ENCODE measurements at regions not wholly inside any gene's neighbourhood (a gene's known extent, or its start where the extent isn't known, plus 50 kb on each side); places are given as distances from the start of the nearest gene placed in this dataset.

- Histone ChIP-seq H3K27me3 (ENCODE audit: control insufficient read depth, insufficient read depth, low read length) (no peaks in the 10 kb centered on the region), H3K4me3 (ENCODE audit: low read length) (no peak overlapping the region), H3K27ac (ENCODE audit: low read length) (no peak overlapping the region), H3K36me3 (ENCODE audit: control insufficient read depth, insufficient read depth, low read length) (no peaks in the 10 kb centered on the region), H3K9me3 (ENCODE audit: control insufficient read depth, insufficient read depth, low read length) (no peaks in the 10 kb centered on the region), H3K4me1 (ENCODE audit: control insufficient read depth, insufficient read depth, low read length) (no peaks in the 10 kb centered on the region)
- DNase-seq (ENCODE audit: low read depth, low spot score): no peak
Observed at GRCh38 chr1:188903241-188903640, 1574.4 kb downstream of the BRINP3 start.

- Histone ChIP-seq H3K27me3 (ENCODE audit: control insufficient read depth, insufficient read depth, low read length) (no peaks in the 10 kb centered on the region), H3K4me1 (ENCODE audit: control insufficient read depth, insufficient read depth, low read length) (no peaks in the 10 kb centered on the region), H3K27ac (ENCODE audit: low read length) (no peak overlapping the region), H3K4me3 (ENCODE audit: low read length) (no peak overlapping the region), H3K9me3 (ENCODE audit: control insufficient read depth, insufficient read depth, low read length) (no peaks in the 10 kb centered on the region), H3K36me3 (ENCODE audit: control insufficient read depth, insufficient read depth, low read length) (no peaks in the 10 kb centered on the region)
- WGBS (ENCODE audit: insufficient coverage, insufficient read length): no CpG with 5 or more reads among the region's 2 CpGs
- no peak for DNase-seq (ENCODE audit: low read depth, low spot score)
Observed at GRCh38 chr1:188904201-188904600, 1573.5 kb downstream of the BRINP3 start.

GRCh38 chr1:188906921-188907641 lies 1570.6 kb downstream of the BRINP3 start:
- DNase-seq (ENCODE audit: low read depth, low spot score): no peak
- H3K9me3 ChIP-seq (ENCODE audit: control insufficient read depth, insufficient read depth, low read length): no peaks in the 10 kb centered on the region
- H3K4me1 ChIP-seq (ENCODE audit: control insufficient read depth, insufficient read depth, low read length): no peaks in the 10 kb centered on the region
- no peaks in the 10 kb centered on the region for H3K36me3 ChIP-seq (ENCODE audit: control insufficient read depth, insufficient read depth, low read length)
- no peaks in the 10 kb centered on the region for H3K27me3 ChIP-seq (ENCODE audit: control insufficient read depth, insufficient read depth, low read length)
- H3K27ac ChIP-seq (ENCODE audit: low read length): no peak overlapping the region
- H3K4me3 ChIP-seq (ENCODE audit: low read length): no peak overlapping the region
- no CpG with 5 or more reads among the region's 10 CpGs for WGBS (ENCODE audit: insufficient coverage, insufficient read length)

GRCh38 chr1:188930382-188930781 lies 1547.3 kb downstream of the BRINP3 start:
- no peak for DNase-seq (ENCODE audit: low read depth, low spot score)
- no peaks in the 10 kb centered on the region for H3K27me3 ChIP-seq (ENCODE audit: control insufficient read depth, insufficient read depth, low read length)
- no peaks in the 10 kb centered on the region for H3K4me1 ChIP-seq (ENCODE audit: control insufficient read depth, insufficient read depth, low read length)
- H3K36me3 ChIP-seq (ENCODE audit: control insufficient read depth, insufficient read depth, low read length): no peaks in the 10 kb centered on the region
- no peaks in the 10 kb centered on the region for H3K9me3 ChIP-seq (ENCODE audit: control insufficient read depth, insufficient read depth, low read length)
- H3K27ac ChIP-seq (ENCODE audit: low read length): no peak overlapping the region
- WGBS (ENCODE audit: insufficient coverage, insufficient read length): no CpG with 5 or more reads among the region's 3 CpGs
- no peak overlapping the region for H3K4me3 ChIP-seq (ENCODE audit: low read length)

- no peak overlapping the region for H3K4me3 ChIP-seq (ENCODE audit: low read length)
- no CpG with 5 or more reads among the region's 1 CpG for WGBS (ENCODE audit: insufficient coverage, insufficient read length)
- no peak for DNase-seq (ENCODE audit: low read depth, low spot score)
- no peak overlapping the region for H3K27ac ChIP-seq (ENCODE audit: low read length)
- H3K4me1 ChIP-seq (ENCODE audit: control insufficient read depth, insufficient read depth, low read length): no peaks in the 10 kb centered on the region
- no peaks in the 10 kb centered on the region for H3K27me3 ChIP-seq (ENCODE audit: control insufficient read depth, insufficient read depth, low read length)
- H3K36me3 ChIP-seq (ENCODE audit: control insufficient read depth, insufficient read depth, low read length): no peaks in the 10 kb centered on the region
- H3K9me3 ChIP-seq (ENCODE audit: control insufficient read depth, insufficient read depth, low read length): no peaks in the 10 kb centered on the region
Observed at GRCh38 chr1:188931506-188931905, 1546.2 kb downstream of the BRINP3 start.

- no peaks in the 10 kb centered on the region for H3K4me1 ChIP-seq (ENCODE audit: control insufficient read depth, insufficient read depth, low read length)
- H3K9me3 ChIP-seq (ENCODE audit: control insufficient read depth, insufficient read depth, low read length): no peaks in the 10 kb centered on the region
- H3K27me3 ChIP-seq (ENCODE audit: control insufficient read depth, insufficient read depth, low read length): no peaks in the 10 kb centered on the region
- H3K27ac ChIP-seq (ENCODE audit: low read length): no peak overlapping the region
- H3K4me3 ChIP-seq (ENCODE audit: low read length): no peak overlapping the region
- no CpG with 5 or more reads among the region's 4 CpGs for WGBS (ENCODE audit: insufficient coverage, insufficient read length)
- DNase-seq (ENCODE audit: low read depth, low spot score): no peak
- no peaks in the 10 kb centered on the region for H3K36me3 ChIP-seq (ENCODE audit: control insufficient read depth, insufficient read depth, low read length)
Observed at GRCh38 chr1:188937965-188938551, 1539.6 kb downstream of the BRINP3 start.

GRCh38 chr1:188941986-188942385 lies 1535.7 kb downstream of the BRINP3 start:
- Histone ChIP-seq H3K4me1 (ENCODE audit: control insufficient read depth, insufficient read depth, low read length) (no peaks in the 10 kb centered on the region), H3K4me3 (ENCODE audit: low read length) (no peak overlapping the region), H3K9me3 (ENCODE audit: control insufficient read depth, insufficient read depth, low read length) (no peaks in the 10 kb centered on the region), H3K27me3 (ENCODE audit: control insufficient read depth, insufficient read depth, low read length) (no peaks in the 10 kb centered on the region), H3K27ac (ENCODE audit: low read length) (no peak overlapping the region), H3K36me3 (ENCODE audit: control insufficient read depth, insufficient read depth, low read length) (no peaks in the 10 kb centered on the region)
- DNase-seq (ENCODE audit: low read depth, low spot score): no peak
- WGBS (ENCODE audit: insufficient coverage, insufficient read length): no CpG with 5 or more reads among the region's 2 CpGs

GRCh38 chr1:188949701-188950100 lies 1528.0 kb downstream of the BRINP3 start:
- Histone ChIP-seq H3K27ac (ENCODE audit: low read length) (no peak overlapping the region), H3K36me3 (ENCODE audit: control insufficient read depth, insufficient read depth, low read length) (no peaks in the 10 kb centered on the region), H3K4me3 (ENCODE audit: low read length) (no peak overlapping the region), H3K9me3 (ENCODE audit: control insufficient read depth, insufficient read depth, low read length) (no peaks in the 10 kb centered on the region), H3K4me1 (ENCODE audit: control insufficient read depth, insufficient read depth, low read length) (no peaks in the 10 kb centered on the region), H3K27me3 (ENCODE audit: control insufficient read depth, insufficient read depth, low read length) (no peaks in the 10 kb centered on the region)
- no peak for DNase-seq (ENCODE audit: low read depth, low spot score)

GRCh38 chr1:188958461-188959115 lies 1519.1 kb downstream of the BRINP3 start:
- no CpG with 5 or more reads among the region's 3 CpGs for WGBS (ENCODE audit: insufficient coverage, insufficient read length)

GRCh38 chr1:188986745-188987417 lies 1490.8 kb downstream of the BRINP3 start:
- Histone ChIP-seq H3K4me1 (ENCODE audit: control insufficient read depth, insufficient read depth, low read length) (no peaks in the 10 kb centered on the region), H3K27me3 (ENCODE audit: control insufficient read depth, insufficient read depth, low read length) (no peaks in the 10 kb centered on the region), H3K9me3 (ENCODE audit: control insufficient read depth, insufficient read depth, low read length) (no peaks in the 10 kb centered on the region), H3K27ac (ENCODE audit: low read length) (no peak overlapping the region), H3K36me3 (ENCODE audit: control insufficient read depth, insufficient read depth, low read length) (no peaks in the 10 kb centered on the region), H3K4me3 (ENCODE audit: low read length) (no peak overlapping the region)
- no CpG with 5 or more reads among the region's 9 CpGs for WGBS (ENCODE audit: insufficient coverage, insufficient read length)
- no peak for DNase-seq (ENCODE audit: low read depth, low spot score)

More at GRCh38 chr1:188958461-188959115, 1519.1 kb downstream of the BRINP3 start:
- Histone ChIP-seq H3K4me1 (ENCODE audit: control insufficient read depth, insufficient read depth, low read length) (no peaks in the 10 kb centered on the region), H3K9me3 (ENCODE audit: control insufficient read depth, insufficient read depth, low read length) (no peaks in the 10 kb centered on the region), H3K27me3 (ENCODE audit: control insufficient read depth, insufficient read depth, low read length) (no peaks in the 10 kb centered on the region), H3K27ac (ENCODE audit: low read length) (no peak overlapping the region), H3K36me3 (ENCODE audit: control insufficient read depth, insufficient read depth, low read length) (no peaks in the 10 kb centered on the region), H3K4me3 (ENCODE audit: low read length) (no peak overlapping the region)
- DNase-seq (ENCODE audit: low read depth, low spot score): no peak

Data from iPS DF 6.9 (cell line).